ENCODE measurements at regions not wholly inside any gene's neighbourhood (a gene's known extent, or its start where the extent isn't known, plus 50 kb on each side); places are given as distances from the start of the nearest gene placed in this dataset.

GRCh38 chr13:80695841-80696240, 354.9 kb upstream of the SPRY2 start:
- TF ChIP-seq CTCF (conservative IDR thresholded peaks at IDR 0.05) (no peak), ZFX (IDR thresholded peaks at IDR 0.05) (no peak)
